ENCODE measurements at regions not wholly inside any gene's neighbourhood (a gene's known extent, or its start where the extent isn't known, plus 50 kb on each side); places are given as distances from the start of the nearest gene placed in this dataset.

DNA sequence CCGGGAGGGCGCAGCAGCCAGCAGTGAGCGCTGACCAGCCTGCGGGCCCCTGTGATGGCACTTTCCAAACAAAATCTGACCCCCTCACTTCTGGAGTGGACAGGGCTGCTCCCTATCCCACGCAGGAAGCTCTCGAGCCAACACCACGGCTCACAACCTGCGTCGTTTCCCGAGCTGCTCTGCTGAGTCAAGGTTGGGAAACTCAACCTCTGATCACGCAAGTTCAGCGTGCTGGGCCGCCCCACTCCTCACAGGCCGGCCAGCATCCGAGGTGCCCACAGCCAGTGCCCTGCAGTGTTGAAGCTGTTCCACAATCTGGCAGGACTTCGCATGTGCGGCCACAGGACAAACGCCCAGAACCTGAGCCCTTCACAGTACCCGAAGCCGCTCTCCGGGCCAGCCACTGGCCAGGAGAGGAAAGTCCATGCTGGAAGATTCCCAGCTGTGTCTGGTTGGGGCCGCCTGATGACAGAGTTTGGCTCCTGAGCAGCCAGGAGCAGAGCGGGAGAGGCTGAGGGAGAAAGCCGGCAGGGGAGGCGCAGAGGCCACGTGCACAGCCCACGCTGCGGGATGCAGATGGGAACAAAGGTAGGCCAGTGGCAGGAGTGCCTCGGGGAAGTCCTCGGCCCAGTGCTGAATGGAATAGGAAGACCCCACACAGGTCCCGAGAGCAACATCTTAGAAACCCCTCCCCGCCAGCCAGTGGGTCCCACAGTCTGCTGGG, 263.3 kb upstream of the TCERG1L start:
- Mint-ChIP-seq H3K4me1 (ENCODE audit: low read depth, unreplicated experiment) (no peaks in the 10 kb centered on the region), H3K9me3 (ENCODE audit: unreplicated experiment) (peaks cover 11% of the 10 kb centered on the region), H3K27me3 (ENCODE audit: unreplicated experiment) (peaks cover 5% of the 10 kb centered on the region)

DNA sequence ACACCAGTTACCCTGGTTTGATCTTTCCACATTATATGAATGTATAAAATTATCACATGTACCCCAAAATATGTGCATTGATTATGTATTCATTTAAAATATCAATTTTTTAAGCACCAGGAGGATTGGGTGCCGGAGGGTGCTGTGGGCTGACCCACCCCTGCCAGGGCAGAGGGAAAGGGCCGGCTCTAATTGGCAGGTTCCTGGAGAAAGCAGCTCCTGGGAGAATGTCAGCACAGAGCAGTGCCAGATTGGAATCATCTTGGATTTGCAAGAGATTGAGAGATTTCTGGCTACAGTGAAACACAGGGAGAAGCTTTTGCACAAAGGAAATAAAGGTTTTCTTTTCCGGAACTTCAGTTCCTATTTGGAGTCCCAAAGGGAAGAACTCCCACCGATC, 264.4 kb upstream of the TCERG1L start:
- H3K9me3 Mint-ChIP-seq (ENCODE audit: unreplicated experiment): peaks cover 11% of the 10 kb centered on the region
- H3K27ac Mint-ChIP-seq (ENCODE audit: unreplicated experiment): no peak overlapping the region

More for the DNA sequence above, 263.3 kb upstream of the TCERG1L start:
- TF ChIP-seq, protein P1, sequence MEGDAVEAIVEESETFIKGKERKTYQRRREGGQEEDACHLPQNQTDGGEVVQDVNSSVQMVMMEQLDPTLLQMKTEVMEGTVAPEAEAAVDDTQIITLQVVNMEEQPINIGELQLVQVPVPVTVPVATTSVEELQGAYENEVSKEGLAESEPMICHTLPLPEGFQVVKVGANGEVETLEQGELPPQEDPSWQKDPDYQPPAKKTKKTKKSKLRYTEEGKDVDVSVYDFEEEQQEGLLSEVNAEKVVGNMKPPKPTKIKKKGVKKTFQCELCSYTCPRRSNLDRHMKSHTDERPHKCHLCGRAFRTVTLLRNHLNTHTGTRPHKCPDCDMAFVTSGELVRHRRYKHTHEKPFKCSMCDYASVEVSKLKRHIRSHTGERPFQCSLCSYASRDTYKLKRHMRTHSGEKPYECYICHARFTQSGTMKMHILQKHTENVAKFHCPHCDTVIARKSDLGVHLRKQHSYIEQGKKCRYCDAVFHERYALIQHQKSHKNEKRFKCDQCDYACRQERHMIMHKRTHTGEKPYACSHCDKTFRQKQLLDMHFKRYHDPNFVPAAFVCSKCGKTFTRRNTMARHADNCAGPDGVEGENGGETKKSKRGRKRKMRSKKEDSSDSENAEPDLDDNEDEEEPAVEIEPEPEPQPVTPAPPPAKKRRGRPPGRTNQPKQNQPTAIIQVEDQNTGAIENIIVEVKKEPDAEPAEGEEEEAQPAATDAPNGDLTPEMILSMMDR (IDR thresholded peaks at IDR 0.05; ENCODE audit: partially characterized antibody, unreplicated experiment): no peak
- Mint-ChIP-seq H3K4me3 (ENCODE audit: unreplicated experiment) (no peak overlapping the region), H3K36me3 (ENCODE audit: unreplicated experiment) (no peaks in the 10 kb centered on the region), H3K27ac (ENCODE audit: unreplicated experiment) (no peak overlapping the region)
- no peak for DNase-seq

DNA sequence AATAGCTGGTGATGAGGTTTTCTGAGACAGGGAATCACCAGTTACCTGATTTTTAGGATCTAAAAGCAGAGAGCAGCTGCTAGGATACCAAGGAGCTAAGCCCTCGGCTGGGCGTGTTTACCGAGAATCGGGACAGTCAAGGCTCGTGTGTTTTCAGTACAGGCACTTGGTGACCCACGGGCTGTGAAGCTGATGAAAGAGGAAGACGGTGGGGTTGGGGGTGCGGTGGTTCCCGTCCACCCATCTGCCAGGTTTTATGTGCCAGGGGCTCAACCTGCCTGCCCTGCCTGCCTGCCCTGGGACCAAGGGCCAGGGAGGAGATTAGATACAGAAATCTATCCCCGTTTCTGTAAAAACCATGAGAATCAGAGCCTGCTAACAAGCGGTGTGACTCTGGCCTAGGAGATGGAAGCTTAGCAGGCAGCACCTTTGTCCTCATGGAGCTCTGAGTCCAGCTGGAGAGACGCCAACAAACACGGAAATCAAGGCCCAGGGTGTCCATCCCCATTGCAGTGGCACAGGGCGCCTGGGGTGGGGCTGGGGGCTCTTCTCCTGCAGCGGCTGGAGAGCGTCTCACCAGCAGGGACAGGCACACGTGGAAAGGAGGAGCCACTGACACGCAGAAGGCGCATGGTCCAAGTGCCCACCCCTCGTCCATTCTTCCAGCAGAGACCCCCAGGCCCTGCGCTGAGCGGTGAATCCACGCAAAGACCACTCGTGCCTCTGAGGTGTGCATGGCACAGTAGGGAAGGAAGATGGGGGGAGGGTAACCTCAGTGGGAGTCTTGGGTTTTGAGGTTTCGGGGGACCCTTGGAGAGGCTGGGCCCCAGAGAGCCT, 265.0 kb upstream of the TCERG1L start:
- TF ChIP-seq, protein P1 (IDR thresholded peaks at IDR 0.05; ENCODE audit: partially characterized antibody, unreplicated experiment): no peak
- Mint-ChIP-seq H3K4me3 (ENCODE audit: unreplicated experiment) (no peak overlapping the region), H3K36me3 (ENCODE audit: unreplicated experiment) (no peaks in the 10 kb centered on the region), H3K27me3 (ENCODE audit: unreplicated experiment) (peaks cover 3% of the 10 kb centered on the region), H3K4me1 (ENCODE audit: low read depth, unreplicated experiment) (no peaks in the 10 kb centered on the region), H3K27ac (ENCODE audit: unreplicated experiment) (no peak overlapping the region), H3K9me3 (ENCODE audit: unreplicated experiment) (peaks cover 8% of the 10 kb centered on the region)
- no peak for DNase-seq

More for the DNA sequence above, 264.4 kb upstream of the TCERG1L start:
- Mint-ChIP-seq H3K4me3 (ENCODE audit: unreplicated experiment) (no peak overlapping the region), H3K27me3 (ENCODE audit: unreplicated experiment) (peaks cover 5% of the 10 kb centered on the region), H3K4me1 (ENCODE audit: low read depth, unreplicated experiment) (no peaks in the 10 kb centered on the region), H3K36me3 (ENCODE audit: unreplicated experiment) (no peaks in the 10 kb centered on the region)
- TF ChIP-seq, protein P1 (IDR thresholded peaks at IDR 0.05; ENCODE audit: partially characterized antibody, unreplicated experiment): no peak
- no peak for DNase-seq

DNA sequence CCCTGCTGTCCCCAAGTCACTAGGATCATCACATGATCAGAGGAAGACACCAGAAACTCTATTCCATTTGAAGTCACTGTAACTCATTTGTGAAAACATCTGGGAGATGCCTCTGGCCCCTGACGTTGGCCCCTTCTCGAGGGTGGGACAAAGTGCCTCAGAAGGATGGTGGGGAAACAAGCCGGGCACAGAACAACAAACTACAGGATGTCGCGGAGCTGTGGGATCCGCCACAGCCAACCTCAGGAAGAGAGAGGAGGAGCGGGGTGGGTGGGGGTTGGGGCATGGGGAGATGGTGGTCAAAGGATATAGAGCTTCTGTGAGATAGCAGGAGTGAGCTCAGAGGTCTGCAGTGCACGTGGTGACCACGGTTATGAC, 265.6 kb upstream of the TCERG1L start:
- peaks cover 3% of the 10 kb centered on the region for H3K27me3 Mint-ChIP-seq (ENCODE audit: unreplicated experiment)
- TF ChIP-seq, protein P1 (IDR thresholded peaks at IDR 0.05; ENCODE audit: partially characterized antibody, unreplicated experiment): no peak
- peaks cover 8% of the 10 kb centered on the region for H3K9me3 Mint-ChIP-seq (ENCODE audit: unreplicated experiment)
- no peak for DNase-seq
- no peak overlapping the region for H3K27ac Mint-ChIP-seq (ENCODE audit: unreplicated experiment)
- H3K36me3 Mint-ChIP-seq (ENCODE audit: unreplicated experiment): no peaks in the 10 kb centered on the region
- H3K4me3 Mint-ChIP-seq (ENCODE audit: unreplicated experiment): no peak overlapping the region
- H3K4me1 Mint-ChIP-seq (ENCODE audit: low read depth, unreplicated experiment): no peaks in the 10 kb centered on the region
